NT2/D1 (cell line): ENCODE measurements at regions not wholly inside any gene's neighbourhood (a gene's known extent, or its start where the extent isn't known, plus 50 kb on each side); places are given as distances from the start of the nearest gene placed in this dataset.

Experiments used
- SUZ12 ChIP-seq: IDR thresholded peaks from 2 replicates; pipeline ENCODE4 v1.6.1; 2011; ENCODE audit not compliant: insufficient read length, insufficient read depth; ENCODE audit errors: extremely low read depth
- YY1 ChIP-seq: IDR thresholded peaks from 2 replicates; pipeline ENCODE4 v1.6.1; 2011; ENCODE audit not compliant: insufficient read length, insufficient read depth
- ZNF274 ChIP-seq: IDR thresholded peaks from 2 replicates; pipeline ENCODE4 v1.6.1; 2011; ENCODE audit warnings: mild to moderate bottlenecking, low read depth, low read length

GRCh38 chr4:155119006-155119405 lies 89.4 kb upstream of the NPY2R start:
- TF ChIP-seq ZNF274 (no peak), YY1 (no peak), SUZ12 (no peak)
